NCI-H774 (cell line): ENCODE measurements at regions not wholly inside any gene's neighbourhood (a gene's known extent, or its start where the extent isn't known, plus 50 kb on each side); places are given as distances from the start of the nearest gene placed in this dataset.

Source experiments
- DNase-seq: peaks from one replicate; lab custom pipeline; 2025; lab: John Stamatoyannopoulos, UW

- DNase-seq = no peak
Measured at GRCh38 chr20:39699166-39699725, 737.1 kb downstream of the DHX35 start.

GRCh38 chr20:39698752-39699151 lies 736.6 kb downstream of the DHX35 start:
- no peak for DNase-seq

- no peak for DNase-seq
Measured at GRCh38 chr20:39691151-39691862, 729.2 kb downstream of the DHX35 start.

GRCh38 chr20:39676857-39677391 lies 714.8 kb downstream of the DHX35 start:
- peak; percentile 56 for DNase-seq

- DNase-seq = no peak
Measured at GRCh38 chr20:39676241-39676640, 714.1 kb downstream of the DHX35 start.

- no peak for DNase-seq
Measured at GRCh38 chr20:39674842-39675241, 712.7 kb downstream of the DHX35 start.

GRCh38 chr20:39670988-39671387 lies 708.8 kb downstream of the DHX35 start:
- no peak for DNase-seq

- DNase-seq = no peak
Measured at GRCh38 chr20:39669659-39670058, 707.5 kb downstream of the DHX35 start.

GRCh38 chr20:39668038-39668437 lies 705.9 kb downstream of the DHX35 start:
- DNase-seq = no peak

GRCh38 chr20:39661833-39662232 lies 699.7 kb downstream of the DHX35 start:
- no peak for DNase-seq

GRCh38 chr20:39660965-39661364 lies 698.8 kb downstream of the DHX35 start:
- no peak for DNase-seq

- DNase-seq = no peak
Measured at GRCh38 chr20:39660226-39660625, 698.1 kb downstream of the DHX35 start.

GRCh38 chr20:39658662-39659409 lies 696.7 kb downstream of the DHX35 start:
- no peak for DNase-seq

GRCh38 chr20:39654171-39654570 lies 692.0 kb downstream of the DHX35 start:
- DNase-seq = no peak

GRCh38 chr20:39651645-39652325 lies 689.6 kb downstream of the DHX35 start:
- no peak for DNase-seq

GRCh38 chr20:39646874-39647413 lies 684.8 kb downstream of the DHX35 start:
- peak; percentile 13 for DNase-seq

- DNase-seq = peak; percentile 11
Measured at GRCh38 chr20:39645131-39645530, 683.0 kb downstream of the DHX35 start.

- no peak for DNase-seq
Measured at GRCh38 chr20:39643292-39643691, 681.1 kb downstream of the DHX35 start.

- no peak for DNase-seq
Measured at GRCh38 chr20:39641423-39641822, 679.3 kb downstream of the DHX35 start.

- DNase-seq = no peak
Measured at GRCh38 chr20:39640147-39640546, 678.0 kb downstream of the DHX35 start.

GRCh38 chr20:39638731-39639130 lies 676.6 kb downstream of the DHX35 start:
- DNase-seq = no peak

GRCh38 chr20:39633689-39634088 lies 671.5 kb downstream of the DHX35 start:
- no peak for DNase-seq
